ENCODE measurements at regions not wholly inside any gene's neighbourhood (a gene's known extent, or its start where the extent isn't known, plus 50 kb on each side); places are given as distances from the start of the nearest gene placed in this dataset.
A peak's percentile ranks its signal among the peaks of the same experiment; 100 is the strongest.

- no peaks in the 10 kb centered on the region for H3F3A ChIP-seq (replicated peaks; ENCODE audit: low read depth)
Measured at GRCh38 chr13:83592095-83592494, 290.2 kb downstream of the SLITRK1 start.

DNA sequence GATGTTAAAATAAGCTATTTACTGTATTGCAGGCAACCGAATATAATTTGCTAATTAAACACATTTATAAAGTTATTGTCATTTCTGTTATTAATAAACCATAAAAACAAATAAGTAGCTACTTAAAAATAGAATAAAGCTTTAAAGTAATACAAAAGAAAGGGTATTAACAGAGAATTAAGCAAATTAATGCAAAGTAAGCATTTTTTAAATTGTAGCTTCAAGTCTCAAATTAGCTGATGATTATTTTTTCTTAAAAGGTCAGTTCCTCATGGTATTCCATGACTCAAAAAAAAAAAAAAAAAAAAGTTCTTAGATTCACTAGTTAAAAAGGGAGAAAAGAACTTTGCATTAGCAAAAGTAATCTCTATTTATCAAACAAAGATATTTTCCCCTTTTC, 292.5 kb downstream of the SLITRK1 start:
- Mint-ChIP-seq H3K4me3 (no peak overlapping the region), H3K4me1 (no peaks in the 10 kb centered on the region), H3K27me3 (ENCODE audit: insufficient read depth, low read depth, poor library complexity) (peaks cover under 1% of the 10 kb centered on the region), H3K27ac (no peak overlapping the region), H3K36me3 (ENCODE audit: low read depth) (no peaks in the 10 kb centered on the region), H3K9me3 (no peaks in the 10 kb centered on the region)
- no peaks in the 10 kb centered on the region for H4K20me1 ChIP-seq (replicated peaks; ENCODE audit: insufficient read depth)
- DNase-seq (ENCODE audit: low spot score) (no peak), ATAC-seq (no peak)
- no peaks in the 10 kb centered on the region for H3K27me3 ChIP-seq (ENCODE audit: insufficient read depth)
- no peaks in the 10 kb centered on the region for H3K36me3 ChIP-seq (ENCODE audit: insufficient read depth)
- no peak overlapping the region for H3K4me2 ChIP-seq
- no peaks in the 10 kb centered on the region for H3F3A ChIP-seq (replicated peaks; ENCODE audit: low read depth)
- no peak overlapping the region for H2AFZ ChIP-seq
- H3K27ac ChIP-seq (ENCODE audit: low read depth): no peak overlapping the region
- H3K4me3 ChIP-seq: no peak overlapping the region
- H3K4me1 ChIP-seq (ENCODE audit: insufficient read depth): no peaks in the 10 kb centered on the region
- no peaks in the 10 kb centered on the region for H3K9me2 ChIP-seq (ENCODE audit: insufficient read depth)
- H3K79me2 ChIP-seq (replicated peaks; ENCODE audit: insufficient read depth): no peaks in the 10 kb centered on the region
- TF ChIP-seq, protein P1, sequence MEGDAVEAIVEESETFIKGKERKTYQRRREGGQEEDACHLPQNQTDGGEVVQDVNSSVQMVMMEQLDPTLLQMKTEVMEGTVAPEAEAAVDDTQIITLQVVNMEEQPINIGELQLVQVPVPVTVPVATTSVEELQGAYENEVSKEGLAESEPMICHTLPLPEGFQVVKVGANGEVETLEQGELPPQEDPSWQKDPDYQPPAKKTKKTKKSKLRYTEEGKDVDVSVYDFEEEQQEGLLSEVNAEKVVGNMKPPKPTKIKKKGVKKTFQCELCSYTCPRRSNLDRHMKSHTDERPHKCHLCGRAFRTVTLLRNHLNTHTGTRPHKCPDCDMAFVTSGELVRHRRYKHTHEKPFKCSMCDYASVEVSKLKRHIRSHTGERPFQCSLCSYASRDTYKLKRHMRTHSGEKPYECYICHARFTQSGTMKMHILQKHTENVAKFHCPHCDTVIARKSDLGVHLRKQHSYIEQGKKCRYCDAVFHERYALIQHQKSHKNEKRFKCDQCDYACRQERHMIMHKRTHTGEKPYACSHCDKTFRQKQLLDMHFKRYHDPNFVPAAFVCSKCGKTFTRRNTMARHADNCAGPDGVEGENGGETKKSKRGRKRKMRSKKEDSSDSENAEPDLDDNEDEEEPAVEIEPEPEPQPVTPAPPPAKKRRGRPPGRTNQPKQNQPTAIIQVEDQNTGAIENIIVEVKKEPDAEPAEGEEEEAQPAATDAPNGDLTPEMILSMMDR (conservative IDR thresholded peaks at IDR 0.05; ENCODE audit: low read depth in 2 of 2): no peak
- no peak for TF ChIP-seq ZNF462 (CRISPR knock-in tag; IDR thresholded peaks at IDR 0.05)
- no peak for TF ChIP-seq CREB1 (CRISPR knock-in tag; IDR thresholded peaks at IDR 0.05; ENCODE audit: low read depth)
- TF ChIP-seq, protein P2, sequence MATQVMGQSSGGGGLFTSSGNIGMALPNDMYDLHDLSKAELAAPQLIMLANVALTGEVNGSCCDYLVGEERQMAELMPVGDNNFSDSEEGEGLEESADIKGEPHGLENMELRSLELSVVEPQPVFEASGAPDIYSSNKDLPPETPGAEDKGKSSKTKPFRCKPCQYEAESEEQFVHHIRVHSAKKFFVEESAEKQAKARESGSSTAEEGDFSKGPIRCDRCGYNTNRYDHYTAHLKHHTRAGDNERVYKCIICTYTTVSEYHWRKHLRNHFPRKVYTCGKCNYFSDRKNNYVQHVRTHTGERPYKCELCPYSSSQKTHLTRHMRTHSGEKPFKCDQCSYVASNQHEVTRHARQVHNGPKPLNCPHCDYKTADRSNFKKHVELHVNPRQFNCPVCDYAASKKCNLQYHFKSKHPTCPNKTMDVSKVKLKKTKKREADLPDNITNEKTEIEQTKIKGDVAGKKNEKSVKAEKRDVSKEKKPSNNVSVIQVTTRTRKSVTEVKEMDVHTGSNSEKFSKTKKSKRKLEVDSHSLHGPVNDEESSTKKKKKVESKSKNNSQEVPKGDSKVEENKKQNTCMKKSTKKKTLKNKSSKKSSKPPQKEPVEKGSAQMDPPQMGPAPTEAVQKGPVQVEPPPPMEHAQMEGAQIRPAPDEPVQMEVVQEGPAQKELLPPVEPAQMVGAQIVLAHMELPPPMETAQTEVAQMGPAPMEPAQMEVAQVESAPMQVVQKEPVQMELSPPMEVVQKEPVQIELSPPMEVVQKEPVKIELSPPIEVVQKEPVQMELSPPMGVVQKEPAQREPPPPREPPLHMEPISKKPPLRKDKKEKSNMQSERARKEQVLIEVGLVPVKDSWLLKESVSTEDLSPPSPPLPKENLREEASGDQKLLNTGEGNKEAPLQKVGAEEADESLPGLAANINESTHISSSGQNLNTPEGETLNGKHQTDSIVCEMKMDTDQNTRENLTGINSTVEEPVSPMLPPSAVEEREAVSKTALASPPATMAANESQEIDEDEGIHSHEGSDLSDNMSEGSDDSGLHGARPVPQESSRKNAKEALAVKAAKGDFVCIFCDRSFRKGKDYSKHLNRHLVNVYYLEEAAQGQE (IDR thresholded peaks at IDR 0.05; ENCODE audit: unreplicated experiment): no peak
- TF ChIP-seq EZH2phosphoT487 (IDR thresholded peaks at IDR 0.05; ENCODE audit: unreplicated experiment): no peak

More at GRCh38 chr13:83592095-83592494, 290.2 kb downstream of the SLITRK1 start:
- H3K27ac ChIP-seq (ENCODE audit: low read depth): no peak overlapping the region
- H3K4me1 ChIP-seq (ENCODE audit: insufficient read depth): no peaks in the 10 kb centered on the region
- H3K4me2 ChIP-seq: no peak overlapping the region
- TF ChIP-seq EZH2phosphoT487 (IDR thresholded peaks at IDR 0.05; ENCODE audit: unreplicated experiment) (no peak), STAT1 (IDR thresholded peaks at IDR 0.05; ENCODE audit: unreplicated experiment) (no peak), ZNF331 (CRISPR knock-in tag; IDR thresholded peaks at IDR 0.05; ENCODE audit: low read depth) (no peak)
- TF ChIP-seq, protein P1 (conservative IDR thresholded peaks at IDR 0.05; ENCODE audit: low read depth in 2 of 2): no peak
- no peaks in the 10 kb centered on the region for H3K9me2 ChIP-seq (ENCODE audit: insufficient read depth)
- Mint-ChIP-seq H3K36me3 (ENCODE audit: low read depth) (no peaks in the 10 kb centered on the region), H3K4me3 (no peak overlapping the region), H3K9me3 (no peaks in the 10 kb centered on the region), H3K27ac (no peak overlapping the region), H3K27me3 (ENCODE audit: insufficient read depth, low read depth, poor library complexity) (peaks cover 4% of the 10 kb centered on the region), H3K4me1 (no peaks in the 10 kb centered on the region)
- DNase-seq (ENCODE audit: low spot score) (no peak), ATAC-seq (no peak)
- no peaks in the 10 kb centered on the region for H3K36me3 ChIP-seq (ENCODE audit: insufficient read depth)
- no peaks in the 10 kb centered on the region for H3K79me2 ChIP-seq (replicated peaks; ENCODE audit: insufficient read depth)
- peak overlapping the region; percentile 60 for H2AFZ ChIP-seq
- no peaks in the 10 kb centered on the region for H3K27me3 ChIP-seq (ENCODE audit: insufficient read depth)
- no peaks in the 10 kb centered on the region for H4K20me1 ChIP-seq (replicated peaks; ENCODE audit: insufficient read depth)
- H3K4me3 ChIP-seq: no peak overlapping the region
